Myocyte (in vitro differentiated cells): ENCODE measurements at regions not wholly inside any gene's neighbourhood (a gene's known extent, or its start where the extent isn't known, plus 50 kb on each side); places are given as distances from the start of the nearest gene placed in this dataset.
A peak's percentile ranks its signal among the peaks of the same experiment; 100 is the strongest.

Source experiments
- DNase-seq: peaks from one replicate; pipeline ENCODE4 v3.0.0-alpha.2; 2012; ENCODE audit warnings: low read depth

DNA sequence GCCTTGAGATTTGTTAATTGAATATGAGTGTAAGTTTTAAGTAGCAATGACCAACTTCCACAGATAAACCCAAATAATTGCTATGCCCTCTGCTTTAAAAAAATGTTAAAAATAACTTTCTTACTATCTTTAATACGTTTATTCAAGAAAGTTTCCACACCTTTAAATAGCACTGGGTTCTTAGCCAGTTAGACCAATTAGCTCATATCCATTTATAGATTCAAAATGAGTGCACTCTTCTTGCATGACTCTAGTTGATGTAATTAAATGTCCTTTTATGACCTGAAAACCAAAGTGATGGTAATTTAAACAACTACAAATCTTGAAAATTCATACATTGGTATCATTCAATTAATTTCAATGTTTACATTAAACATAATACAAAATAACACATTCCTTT lies 50.8 kb upstream of the CACNA2D1 start:
- peak; percentile 66 for DNase-seq
